HUES64 (cell line): ENCODE measurements at regions not wholly inside any gene's neighbourhood (a gene's known extent, or its start where the extent isn't known, plus 50 kb on each side); places are given as distances from the start of the nearest gene placed in this dataset.

Source experiments
- H3K27ac ChIP-seq: 2 replicates; pipeline ENCODE4 v1.7.0; 2013; ENCODE audit warnings: low read depth, low read length, inconsistent platforms
- H3K27me3 ChIP-seq: 2 replicates; pipeline ENCODE4 v1.6.1; 2013; ENCODE audit warnings: mild to moderate bottlenecking, low read length; ENCODE audit not compliant: insufficient read depth
- H3K36me3 ChIP-seq: 2 replicates; pipeline ENCODE4 v1.6.1; 2013; ENCODE audit warnings: mild to moderate bottlenecking, low read length; ENCODE audit not compliant: insufficient read depth
- H3K4me1 ChIP-seq: 2 replicates; pipeline ENCODE4 v1.6.1; 2013; ENCODE audit warnings: mild to moderate bottlenecking, low read length, moderate library complexity; ENCODE audit not compliant: insufficient read depth
- H3K4me3 ChIP-seq: 2 replicates; pipeline ENCODE4 v1.5.1; 2013; ENCODE audit warnings: mild to moderate bottlenecking, low read length, moderate library complexity
- H3K9ac ChIP-seq: 2 replicates; pipeline ENCODE4 v1.6.1; 2013; ENCODE audit warnings: mild to moderate bottlenecking, low read depth, low read length
- H3K9me3 ChIP-seq: 2 replicates; pipeline ENCODE4 v1.6.1; 2013; ENCODE audit warnings: low read depth, low read length; ENCODE audit not compliant: insufficient read depth
- WGBS: fragments of 150-250, 120-280 bp; methylation state at CpG from one replicate; pipeline ENCODE4 v1.1.7; 2013; ENCODE audit warnings: missing lambda C conversion rate; 5-methylcytosine and 5-hydroxymethylcytosine counted together

- H3K4me3 ChIP-seq = no peak overlapping the region
- 96% methylated on average over 3 of the region's 3 CpGs for WGBS
- no peak overlapping the region for H3K27ac ChIP-seq
- H3K36me3 ChIP-seq = no peaks in the 10 kb centered on the region
- H3K4me1 ChIP-seq = no peaks in the 10 kb centered on the region
- no peaks in the 10 kb centered on the region for H3K9me3 ChIP-seq
- H3K27me3 ChIP-seq = no peaks in the 10 kb centered on the region
- no peak overlapping the region for H3K9ac ChIP-seq
Observed at GRCh38 chr15:38029736-38030135, 95.3 kb downstream of the TMCO5A start.

- Histone ChIP-seq H3K4me1 (no peaks in the 10 kb centered on the region), H3K27ac (no peak overlapping the region), H3K27me3 (no peaks in the 10 kb centered on the region), H3K4me3 (no peak overlapping the region), H3K36me3 (no peaks in the 10 kb centered on the region), H3K9me3 (no peaks in the 10 kb centered on the region), H3K9ac (no peak overlapping the region)
- WGBS = 91% methylated on average over 4 of the region's 4 CpGs
Observed at GRCh38 chr15:38030609-38031008, 96.2 kb downstream of the TMCO5A start.

- no peak overlapping the region for H3K9ac ChIP-seq
- no peaks in the 10 kb centered on the region for H3K27me3 ChIP-seq
- H3K4me3 ChIP-seq = no peak overlapping the region
- H3K36me3 ChIP-seq = no peaks in the 10 kb centered on the region
- no peaks in the 10 kb centered on the region for H3K9me3 ChIP-seq
- 88% methylated on average over 2 of the region's 2 CpGs for WGBS
- no peaks in the 10 kb centered on the region for H3K4me1 ChIP-seq
- no peak overlapping the region for H3K27ac ChIP-seq
Observed at GRCh38 chr15:38035701-38036100, 101.3 kb downstream of the TMCO5A start.

GRCh38 chr15:38036790-38037338, 102.4 kb downstream of the TMCO5A start:
- no peak overlapping the region for H3K9ac ChIP-seq
- H3K9me3 ChIP-seq = no peaks in the 10 kb centered on the region
- H3K36me3 ChIP-seq = no peaks in the 10 kb centered on the region
- 86% methylated on average over 3 of the region's 3 CpGs for WGBS
- no peak overlapping the region for H3K4me3 ChIP-seq
- H3K4me1 ChIP-seq = no peaks in the 10 kb centered on the region
- H3K27me3 ChIP-seq = no peaks in the 10 kb centered on the region
- H3K27ac ChIP-seq = no peak overlapping the region

GRCh38 chr15:38038659-38039442, 104.4 kb downstream of the TMCO5A start:
- H3K36me3 ChIP-seq = no peaks in the 10 kb centered on the region
- H3K27me3 ChIP-seq = no peaks in the 10 kb centered on the region
- H3K27ac ChIP-seq = no peak overlapping the region
- H3K4me3 ChIP-seq = no peak overlapping the region
- no peak overlapping the region for H3K9ac ChIP-seq
- H3K9me3 ChIP-seq = no peaks in the 10 kb centered on the region
- H3K4me1 ChIP-seq = peaks cover 6% of the 10 kb centered on the region; the same call in 1 of the 2 replicates
- WGBS = 94% methylated on average over 4 of the region's 4 CpGs

DNA sequence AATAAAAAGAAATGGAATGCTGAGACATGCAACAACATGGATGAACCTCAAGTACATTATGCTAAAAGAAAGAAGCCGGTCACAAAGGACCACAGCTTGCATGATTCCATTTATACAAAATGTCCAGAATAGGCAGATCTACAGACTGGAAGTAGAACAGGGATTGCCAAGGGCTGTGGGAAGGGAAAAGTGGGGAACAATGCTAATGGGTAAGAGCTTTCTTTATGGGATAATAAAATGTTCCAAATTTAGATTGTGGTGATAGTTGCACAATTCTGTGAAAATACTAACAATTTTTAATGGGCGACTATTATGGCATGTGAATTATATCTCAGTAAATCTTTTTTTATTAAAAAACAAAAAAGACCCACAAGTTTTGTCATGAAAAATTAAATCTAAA, 106.2 kb downstream of the TMCO5A start:
- Histone ChIP-seq H3K4me3 (no peak overlapping the region), H3K27me3 (no peaks in the 10 kb centered on the region), H3K36me3 (no peaks in the 10 kb centered on the region), H3K9ac (no peak overlapping the region), H3K9me3 (no peaks in the 10 kb centered on the region), H3K4me1 (peaks cover 6% of the 10 kb centered on the region; the same call in 1 of the 2 replicates), H3K27ac (no peak overlapping the region)
- WGBS = 92% methylated on average over 1 of the region's 2 CpGs

DNA sequence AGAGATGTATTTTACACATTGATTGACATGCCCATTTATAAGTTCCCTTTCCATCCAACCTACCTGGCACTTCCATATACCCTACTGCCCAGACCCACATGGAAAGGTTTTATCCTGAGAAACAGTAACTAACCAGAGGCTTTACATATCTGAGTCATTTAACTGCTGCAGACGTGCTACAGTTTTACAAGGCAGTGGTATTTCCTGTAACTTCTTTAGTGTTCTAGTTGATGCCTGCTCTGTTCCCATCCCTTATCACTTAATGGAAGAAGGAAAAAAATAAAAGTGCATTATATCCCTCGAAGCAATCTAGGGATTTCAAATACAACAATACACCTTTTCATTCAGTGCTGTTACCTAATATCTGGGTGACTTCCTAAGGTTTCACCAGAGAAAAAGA, 107.1 kb downstream of the TMCO5A start:
- H3K9ac ChIP-seq = no peak overlapping the region
- H3K36me3 ChIP-seq = no peaks in the 10 kb centered on the region
- H3K27me3 ChIP-seq = no peaks in the 10 kb centered on the region
- H3K4me1 ChIP-seq = peaks cover 6% of the 10 kb centered on the region; the same call in 1 of the 2 replicates
- H3K27ac ChIP-seq = no peak overlapping the region
- WGBS = 84% methylated on average over 2 of the region's 2 CpGs
- H3K9me3 ChIP-seq = no peaks in the 10 kb centered on the region
- H3K4me3 ChIP-seq = no peak overlapping the region

GRCh38 chr15:38042211-38042610, 107.8 kb downstream of the TMCO5A start:
- WGBS = 81% methylated on average over 1 of the region's 1 CpG
- Histone ChIP-seq H3K4me3 (no peak overlapping the region), H3K27me3 (no peaks in the 10 kb centered on the region), H3K27ac (no peak overlapping the region), H3K36me3 (no peaks in the 10 kb centered on the region), H3K4me1 (peaks cover 6% of the 10 kb centered on the region; the same call in 1 of the 2 replicates), H3K9ac (no peak overlapping the region), H3K9me3 (no peaks in the 10 kb centered on the region)

- WGBS = 86% methylated on average over 9 of the region's 9 CpGs
- H3K36me3 ChIP-seq = no peaks in the 10 kb centered on the region
- no peak overlapping the region for H3K9ac ChIP-seq
- no peaks in the 10 kb centered on the region for H3K27me3 ChIP-seq
- H3K27ac ChIP-seq = no peak overlapping the region
- H3K4me1 ChIP-seq = peaks cover 6% of the 10 kb centered on the region; the same call in 1 of the 2 replicates
- no peak overlapping the region for H3K4me3 ChIP-seq
- H3K9me3 ChIP-seq = no peaks in the 10 kb centered on the region
Observed at GRCh38 chr15:38042707-38043445, 108.4 kb downstream of the TMCO5A start.

- WGBS = 98% methylated on average over 3 of the region's 4 CpGs
- no peak overlapping the region for H3K27ac ChIP-seq
- H3K27me3 ChIP-seq = no peaks in the 10 kb centered on the region
- H3K9ac ChIP-seq = no peak overlapping the region
- no peaks in the 10 kb centered on the region for H3K9me3 ChIP-seq
- no peaks in the 10 kb centered on the region for H3K36me3 ChIP-seq
- H3K4me3 ChIP-seq = no peak overlapping the region
- peaks cover 9% of the 10 kb centered on the region; the same call in 1 of the 2 replicates for H3K4me1 ChIP-seq
Observed at GRCh38 chr15:38046257-38047051, 112.0 kb downstream of the TMCO5A start.
